Ovary (tissue), 3 donors: ENCODE measurements at regions not wholly inside any gene's neighbourhood (a gene's known extent, or its start where the extent isn't known, plus 50 kb on each side); places are given as distances from the start of the nearest gene placed in this dataset.

Experiments used
- EP300 ChIP-seq: sonication (generic); formaldehyde crosslinking; IDR thresholded peaks from one replicate; pipeline ENCODE4 v1.6.1; 2017; ENCODE audit warnings: antibody characterized with exemption
- POLR2A ChIP-seq: fragments of 450-650 bp; IDR thresholded peaks from one replicate; pipeline ENCODE4 v1.6.1; 2017; ENCODE audit warnings: antibody characterized with exemption, mild to moderate bottlenecking, moderate library complexity
- TF ChIP-seq, protein P1 (sequence below), 3 donors: fragments of 450-650 bp in 2 of 3; fragments of 200-600 bp in 1 of 3; IDR thresholded peaks; one replicate each; pipeline versions ENCODE4 v1.5.1 to v1.8.0; 2016 to 2022; ENCODE audit warnings: antibody characterized with exemption in 3 of 3, mild to moderate bottlenecking in 1 of 3
- donor health status: DM: no; HTN: no; CAD: no.

- TF ChIP-seq, protein P1, sequence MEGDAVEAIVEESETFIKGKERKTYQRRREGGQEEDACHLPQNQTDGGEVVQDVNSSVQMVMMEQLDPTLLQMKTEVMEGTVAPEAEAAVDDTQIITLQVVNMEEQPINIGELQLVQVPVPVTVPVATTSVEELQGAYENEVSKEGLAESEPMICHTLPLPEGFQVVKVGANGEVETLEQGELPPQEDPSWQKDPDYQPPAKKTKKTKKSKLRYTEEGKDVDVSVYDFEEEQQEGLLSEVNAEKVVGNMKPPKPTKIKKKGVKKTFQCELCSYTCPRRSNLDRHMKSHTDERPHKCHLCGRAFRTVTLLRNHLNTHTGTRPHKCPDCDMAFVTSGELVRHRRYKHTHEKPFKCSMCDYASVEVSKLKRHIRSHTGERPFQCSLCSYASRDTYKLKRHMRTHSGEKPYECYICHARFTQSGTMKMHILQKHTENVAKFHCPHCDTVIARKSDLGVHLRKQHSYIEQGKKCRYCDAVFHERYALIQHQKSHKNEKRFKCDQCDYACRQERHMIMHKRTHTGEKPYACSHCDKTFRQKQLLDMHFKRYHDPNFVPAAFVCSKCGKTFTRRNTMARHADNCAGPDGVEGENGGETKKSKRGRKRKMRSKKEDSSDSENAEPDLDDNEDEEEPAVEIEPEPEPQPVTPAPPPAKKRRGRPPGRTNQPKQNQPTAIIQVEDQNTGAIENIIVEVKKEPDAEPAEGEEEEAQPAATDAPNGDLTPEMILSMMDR (IDR thresholded peaks at IDR 0.05): no peak
- no peak for TF ChIP-seq EP300
- TF ChIP-seq POLR2A: no peak
Observed at GRCh38 chr1:199010492-199010891, 371.7 kb downstream of the PTPRC start.
